ENCODE measurements at regions not wholly inside any gene's neighbourhood (a gene's known extent, or its start where the extent isn't known, plus 50 kb on each side); places are given as distances from the start of the nearest gene placed in this dataset.
"Not testable (repeated sequence)": the region's sequence is repeated elsewhere in the genome, so short reads cannot be mapped to it uniquely, and the experiment has no call there.

GRCh38 chr9:42306625-42307024, 123.2 kb downstream of the SPATA31A6 start:
- H3K36me3 Mint-ChIP-seq (ENCODE audit: low read depth); H3K27me3 Mint-ChIP-seq; H3K4me1 Mint-ChIP-seq; H3K9me3 Mint-ChIP-seq; H3K27ac Mint-ChIP-seq; intact Hi-C loops (cut with micrococcal nuclease); H3K4me3 Mint-ChIP-seq; DNase-seq: not testable (repeated sequence)

GRCh38 chr9:42307449-42307848, 124.0 kb downstream of the SPATA31A6 start:
- H3K27me3 Mint-ChIP-seq; H3K36me3 Mint-ChIP-seq (ENCODE audit: low read depth); H3K27ac Mint-ChIP-seq; DNase-seq; intact Hi-C loops (cut with micrococcal nuclease); H3K4me3 Mint-ChIP-seq; H3K9me3 Mint-ChIP-seq; H3K4me1 Mint-ChIP-seq: not testable (repeated sequence)

- H3K9me3 Mint-ChIP-seq; H3K4me3 Mint-ChIP-seq; DNase-seq; intact Hi-C loops (cut with micrococcal nuclease); H3K36me3 Mint-ChIP-seq (ENCODE audit: low read depth); H3K27ac Mint-ChIP-seq; H3K27me3 Mint-ChIP-seq; H3K4me1 Mint-ChIP-seq: not testable (repeated sequence)
Measured at GRCh38 chr9:42310972-42311371, 127.5 kb downstream of the SPATA31A6 start.

GRCh38 chr9:42316026-42316425, 132.6 kb downstream of the SPATA31A6 start:
- H3K4me3 Mint-ChIP-seq; intact Hi-C loops (cut with micrococcal nuclease); H3K4me1 Mint-ChIP-seq; H3K27ac Mint-ChIP-seq; DNase-seq; H3K27me3 Mint-ChIP-seq; H3K9me3 Mint-ChIP-seq; H3K36me3 Mint-ChIP-seq (ENCODE audit: low read depth): not testable (repeated sequence)

GRCh38 chr9:42317677-42318076, 134.2 kb downstream of the SPATA31A6 start:
- H3K27ac Mint-ChIP-seq; H3K36me3 Mint-ChIP-seq (ENCODE audit: low read depth); intact Hi-C loops (cut with micrococcal nuclease); H3K27me3 Mint-ChIP-seq; H3K4me3 Mint-ChIP-seq; H3K4me1 Mint-ChIP-seq; H3K9me3 Mint-ChIP-seq; DNase-seq: not testable (repeated sequence)

GRCh38 chr9:42323084-42323809, 139.8 kb downstream of the SPATA31A6 start:
- DNase-seq; H3K4me1 Mint-ChIP-seq; H3K4me3 Mint-ChIP-seq; H3K27ac Mint-ChIP-seq; H3K27me3 Mint-ChIP-seq; intact Hi-C loops (cut with micrococcal nuclease); H3K36me3 Mint-ChIP-seq (ENCODE audit: low read depth); H3K9me3 Mint-ChIP-seq: not testable (repeated sequence)

GRCh38 chr9:42325142-42325541, 141.7 kb downstream of the SPATA31A6 start:
- H3K27me3 Mint-ChIP-seq; H3K27ac Mint-ChIP-seq; H3K9me3 Mint-ChIP-seq; H3K4me3 Mint-ChIP-seq; H3K36me3 Mint-ChIP-seq (ENCODE audit: low read depth); H3K4me1 Mint-ChIP-seq; intact Hi-C loops (cut with micrococcal nuclease); DNase-seq: not testable (repeated sequence)

- H3K27ac Mint-ChIP-seq; H3K4me1 Mint-ChIP-seq; H3K4me3 Mint-ChIP-seq; DNase-seq; intact Hi-C loops (cut with micrococcal nuclease); H3K27me3 Mint-ChIP-seq; H3K36me3 Mint-ChIP-seq (ENCODE audit: low read depth); H3K9me3 Mint-ChIP-seq: not testable (repeated sequence)
Measured at GRCh38 chr9:42325561-42325960, 142.1 kb downstream of the SPATA31A6 start.

GRCh38 chr9:42326482-42326881, 143.0 kb downstream of the SPATA31A6 start:
- DNase-seq; H3K27me3 Mint-ChIP-seq; H3K4me1 Mint-ChIP-seq; H3K9me3 Mint-ChIP-seq; H3K27ac Mint-ChIP-seq; H3K36me3 Mint-ChIP-seq (ENCODE audit: low read depth); H3K4me3 Mint-ChIP-seq; intact Hi-C loops (cut with micrococcal nuclease): not testable (repeated sequence)

- H3K4me3 Mint-ChIP-seq: not testable (repeated sequence)
Measured at GRCh38 chr9:42335342-42335741, 151.9 kb downstream of the SPATA31A6 start.

GRCh38 chr9:42335984-42336657, 152.7 kb downstream of the SPATA31A6 start:
- H3K4me1 Mint-ChIP-seq; H3K4me3 Mint-ChIP-seq; DNase-seq; H3K27me3 Mint-ChIP-seq; H3K27ac Mint-ChIP-seq; H3K36me3 Mint-ChIP-seq (ENCODE audit: low read depth); intact Hi-C loops (cut with micrococcal nuclease); H3K9me3 Mint-ChIP-seq: not testable (repeated sequence)

More at GRCh38 chr9:42335342-42335741, 151.9 kb downstream of the SPATA31A6 start:
- intact Hi-C loops (cut with micrococcal nuclease); H3K9me3 Mint-ChIP-seq; H3K27ac Mint-ChIP-seq; DNase-seq; H3K27me3 Mint-ChIP-seq; H3K36me3 Mint-ChIP-seq (ENCODE audit: low read depth); H3K4me1 Mint-ChIP-seq: not testable (repeated sequence)

- H3K36me3 Mint-ChIP-seq (ENCODE audit: low read depth); intact Hi-C loops (cut with micrococcal nuclease); H3K4me3 Mint-ChIP-seq; DNase-seq; H3K4me1 Mint-ChIP-seq; H3K9me3 Mint-ChIP-seq; H3K27ac Mint-ChIP-seq; H3K27me3 Mint-ChIP-seq: not testable (repeated sequence)
Measured at GRCh38 chr9:42338275-42338674, 154.8 kb downstream of the SPATA31A6 start.

GRCh38 chr9:42339671-42340434, 156.4 kb downstream of the SPATA31A6 start:
- H3K4me1 Mint-ChIP-seq; H3K27me3 Mint-ChIP-seq; H3K27ac Mint-ChIP-seq; DNase-seq; H3K4me3 Mint-ChIP-seq; intact Hi-C loops (cut with micrococcal nuclease); H3K36me3 Mint-ChIP-seq (ENCODE audit: low read depth); H3K9me3 Mint-ChIP-seq: not testable (repeated sequence)

GRCh38 chr9:42340435-42340723, 156.9 kb downstream of the SPATA31A6 start:
- DNase-seq; H3K9me3 Mint-ChIP-seq; H3K4me1 Mint-ChIP-seq; H3K27ac Mint-ChIP-seq; intact Hi-C loops (cut with micrococcal nuclease); H3K4me3 Mint-ChIP-seq; H3K36me3 Mint-ChIP-seq (ENCODE audit: low read depth); H3K27me3 Mint-ChIP-seq: not testable (repeated sequence)

All from activated CD4-positive, alpha-beta T cell treated with anti-CD3 and anti-CD28 coated beads, Interleukin-2, amount 10 ng/mL, durations not matched to agents 24 days and 14 days (primary cell).